ENCODE measurements at regions not wholly inside any gene's neighbourhood (a gene's known extent, or its start where the extent isn't known, plus 50 kb on each side); places are given as distances from the start of the nearest gene placed in this dataset.

DNA sequence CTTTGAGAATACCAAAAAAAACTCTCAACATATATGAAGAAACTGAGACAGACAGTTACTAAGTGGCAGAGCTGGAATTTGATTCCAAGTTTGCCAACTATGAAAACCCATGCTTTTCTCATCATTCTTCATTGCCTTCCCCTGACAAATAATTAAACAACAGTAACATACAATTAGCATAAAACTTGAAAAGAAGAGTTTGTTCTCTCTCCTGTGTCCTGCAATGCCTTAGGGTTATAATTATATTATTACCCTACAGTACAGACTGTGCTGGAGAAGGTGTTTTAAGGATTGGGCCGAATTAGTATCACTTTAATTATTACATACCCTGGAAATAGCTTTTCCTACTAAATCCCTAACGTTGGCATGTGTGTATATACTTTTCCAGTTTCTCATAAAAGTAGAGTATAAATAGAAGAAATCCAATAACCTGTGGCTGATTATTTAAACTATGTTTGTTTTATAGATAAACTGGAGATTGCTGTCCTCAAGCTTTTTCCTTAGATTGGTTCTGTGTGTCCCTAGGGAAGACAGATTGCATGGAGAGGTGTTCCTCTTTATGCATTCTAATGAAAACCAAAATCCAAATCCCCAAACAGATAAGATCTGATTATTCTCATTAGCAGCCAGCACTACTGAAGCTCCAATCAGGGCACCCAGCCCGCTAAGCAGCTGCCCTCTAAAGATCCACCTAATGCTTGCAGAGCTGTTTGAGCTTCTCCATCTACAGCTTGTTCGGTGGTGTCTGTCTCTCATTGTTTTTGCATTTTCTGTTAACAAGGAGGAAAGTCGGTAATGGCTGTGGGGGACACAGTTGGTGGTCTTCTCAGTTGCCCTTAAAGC is 156.3 kb downstream of the TM2D1 start:
- H3K4me3 ChIP-seq: no peak overlapping the region
- intact Hi-C loops (cut with DNase I, micrococcal nuclease): no loop called here
- no peak for ATAC-seq
- peaks cover 19% of the 10 kb centered on the region for H3K9me3 ChIP-seq
- no peaks in the 10 kb centered on the region for H3K36me3 ChIP-seq (ENCODE audit: low read depth)
- TF ChIP-seq, protein P1, sequence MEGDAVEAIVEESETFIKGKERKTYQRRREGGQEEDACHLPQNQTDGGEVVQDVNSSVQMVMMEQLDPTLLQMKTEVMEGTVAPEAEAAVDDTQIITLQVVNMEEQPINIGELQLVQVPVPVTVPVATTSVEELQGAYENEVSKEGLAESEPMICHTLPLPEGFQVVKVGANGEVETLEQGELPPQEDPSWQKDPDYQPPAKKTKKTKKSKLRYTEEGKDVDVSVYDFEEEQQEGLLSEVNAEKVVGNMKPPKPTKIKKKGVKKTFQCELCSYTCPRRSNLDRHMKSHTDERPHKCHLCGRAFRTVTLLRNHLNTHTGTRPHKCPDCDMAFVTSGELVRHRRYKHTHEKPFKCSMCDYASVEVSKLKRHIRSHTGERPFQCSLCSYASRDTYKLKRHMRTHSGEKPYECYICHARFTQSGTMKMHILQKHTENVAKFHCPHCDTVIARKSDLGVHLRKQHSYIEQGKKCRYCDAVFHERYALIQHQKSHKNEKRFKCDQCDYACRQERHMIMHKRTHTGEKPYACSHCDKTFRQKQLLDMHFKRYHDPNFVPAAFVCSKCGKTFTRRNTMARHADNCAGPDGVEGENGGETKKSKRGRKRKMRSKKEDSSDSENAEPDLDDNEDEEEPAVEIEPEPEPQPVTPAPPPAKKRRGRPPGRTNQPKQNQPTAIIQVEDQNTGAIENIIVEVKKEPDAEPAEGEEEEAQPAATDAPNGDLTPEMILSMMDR (IDR thresholded peaks at IDR 0.05): no peak
- DNase-seq: no peak
- H3K4me1 ChIP-seq (ENCODE audit: low read depth): no peaks in the 10 kb centered on the region

GRCh38 chr1:61566177-61566576 is 158.8 kb downstream of the TM2D1 start:
- Histone ChIP-seq H3K4me1 (ENCODE audit: low read depth) (no peaks in the 10 kb centered on the region), H3K9me3 (peaks cover 19% of the 10 kb centered on the region), H3K36me3 (ENCODE audit: low read depth) (no peaks in the 10 kb centered on the region), H3K4me3 (no peak overlapping the region)
- intact Hi-C loops (cut with DNase I, micrococcal nuclease): no loop called here
- DNase-seq: no peak
- no peak for ATAC-seq
- TF ChIP-seq, protein P1 (IDR thresholded peaks at IDR 0.05): no peak

DNA sequence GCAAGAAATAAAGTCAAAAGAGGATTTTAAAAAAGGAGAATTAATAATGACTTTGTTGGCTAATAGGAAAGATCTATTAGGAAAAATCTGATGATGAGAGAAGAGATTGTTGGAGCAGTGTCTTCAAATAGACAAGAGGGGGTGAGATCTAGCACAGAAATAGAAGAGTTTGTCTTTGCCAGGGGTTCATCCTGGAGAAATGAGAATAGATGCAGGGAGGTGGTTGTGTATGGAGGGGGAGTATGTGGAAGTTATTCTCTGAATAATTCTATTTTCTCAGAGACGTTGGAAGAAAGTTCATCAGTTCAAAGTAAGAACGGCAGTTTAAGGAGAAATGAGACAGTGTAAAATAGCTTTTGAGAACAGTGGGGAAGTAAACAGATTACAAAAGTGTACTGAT is 161.3 kb downstream of the TM2D1 start:
- no peaks in the 10 kb centered on the region for H3K4me1 ChIP-seq (ENCODE audit: low read depth)
- no peak for DNase-seq
- ATAC-seq: no peak
- intact Hi-C loops (cut with DNase I, micrococcal nuclease): no loop called here
- TF ChIP-seq, protein P1 (IDR thresholded peaks at IDR 0.05): no peak
- H3K9me3 ChIP-seq: peaks cover 19% of the 10 kb centered on the region
- no peak overlapping the region for H3K4me3 ChIP-seq
- no peaks in the 10 kb centered on the region for H3K36me3 ChIP-seq (ENCODE audit: low read depth)

DNA sequence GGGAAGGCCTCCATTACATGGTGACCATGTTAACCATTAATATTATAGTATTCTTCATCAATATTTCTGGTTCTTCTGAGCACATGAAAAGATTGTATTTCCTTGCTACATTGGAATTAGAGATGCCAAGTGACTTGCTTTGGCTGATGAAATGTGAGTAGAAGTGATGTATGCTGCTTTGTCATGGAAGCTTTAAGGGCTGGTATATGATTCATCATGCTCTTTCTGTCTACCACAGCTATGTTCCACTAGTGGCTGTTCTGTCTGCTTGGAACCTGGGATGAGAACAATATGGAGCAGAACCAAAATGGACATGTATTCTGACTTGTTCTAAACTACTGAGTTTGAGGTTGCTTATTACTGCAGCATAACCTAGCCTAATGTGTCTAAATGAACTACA is 163.3 kb downstream of the TM2D1 start:
- Histone ChIP-seq H3K4me1 (ENCODE audit: low read depth) (no peaks in the 10 kb centered on the region), H3K4me3 (no peak overlapping the region), H3K9me3 (peaks cover 16% of the 10 kb centered on the region), H3K36me3 (ENCODE audit: low read depth) (no peaks in the 10 kb centered on the region)
- DNase-seq (no peak), ATAC-seq (no peak)
- TF ChIP-seq, protein P1 (IDR thresholded peaks at IDR 0.05): no peak
- intact Hi-C loops (cut with DNase I, micrococcal nuclease): no loop called here

DNA sequence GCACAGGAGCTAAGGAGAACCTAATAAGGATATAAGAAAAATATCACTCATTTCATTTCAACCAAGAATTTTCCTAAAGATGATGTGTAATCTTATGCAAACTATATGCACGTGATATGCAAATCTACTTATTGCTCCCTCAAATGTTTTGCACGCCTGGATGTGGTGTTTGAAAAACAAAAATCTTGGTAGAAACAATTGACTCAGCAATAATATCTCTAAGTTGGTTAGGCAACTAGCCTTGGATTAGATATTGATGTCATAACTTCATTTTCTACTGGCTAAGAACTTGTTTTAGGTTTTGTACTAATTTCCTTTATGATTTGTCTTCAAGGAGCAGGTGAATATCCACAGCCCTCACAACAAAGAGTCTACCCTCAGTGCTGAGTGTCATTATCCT is 164.6 kb downstream of the TM2D1 start:
- no peaks in the 10 kb centered on the region for H3K4me1 ChIP-seq (ENCODE audit: low read depth)
- TF ChIP-seq, protein P1 (IDR thresholded peaks at IDR 0.05): no peak
- H3K36me3 ChIP-seq (ENCODE audit: low read depth): no peaks in the 10 kb centered on the region
- peaks cover 7% of the 10 kb centered on the region for H3K9me3 ChIP-seq
- intact Hi-C loops (cut with DNase I, micrococcal nuclease): no loop called here
- no peak overlapping the region for H3K4me3 ChIP-seq
- DNase-seq: no peak
- no peak for ATAC-seq
